DND-41 (cell line): ENCODE measurements at regions not wholly inside any gene's neighbourhood (a gene's known extent, or its start where the extent isn't known, plus 50 kb on each side); places are given as distances from the start of the nearest gene placed in this dataset.

ENCODE experiments used
- CTCF ChIP-seq: IDR thresholded peaks from 2 replicates; pipeline ENCODE4 v1.5.1; 2012; ENCODE audit warnings: borderline replicate concordance, low read length, moderate library complexity, mild to moderate bottlenecking; ENCODE audit not compliant: poor library complexity, severe bottlenecking; ENCODE audit errors: extremely low read depth
- EZH2 ChIP-seq: IDR thresholded peaks from 3 replicates; pipeline ENCODE4 v1.6.1; 2012; ENCODE audit warnings: borderline replicate concordance, low read depth, mild to moderate bottlenecking, moderate library complexity, low read length, inconsistent platforms; ENCODE audit not compliant: severe bottlenecking

- no peak for TF ChIP-seq CTCF
- no peak for TF ChIP-seq EZH2
Observed at GRCh38 chr7:3117081-3117480, 73.4 kb upstream of the CARD11 start.
